Fibroblast of villous mesenchyme (primary cell): ENCODE measurements at regions not wholly inside any gene's neighbourhood (a gene's known extent, or its start where the extent isn't known, plus 50 kb on each side); places are given as distances from the start of the nearest gene placed in this dataset.

ENCODE experiments used
- DNase-seq: peaks from one replicate; pipeline ENCODE4 v3.0.0-alpha.2; 2010; ENCODE audit warnings: low read depth
- H3K4me3 ChIP-seq: 2 replicates; pipeline ENCODE4 v1.5.1; 2011; ENCODE audit warnings: low read depth, mild to moderate bottlenecking, low read length
- CTCF ChIP-seq: IDR thresholded peaks from 2 replicates; pipeline ENCODE4 v1.5.1; 2012; ENCODE audit warnings: low read depth, mild to moderate bottlenecking, low read length; ENCODE audit not compliant: insufficient read depth

GRCh38 chr1:61568460-61569302, 156.3 kb downstream of the TM2D1 start:
- no peak overlapping the region for H3K4me3 ChIP-seq
- no peak for DNase-seq
- no peak for TF ChIP-seq CTCF

DNA sequence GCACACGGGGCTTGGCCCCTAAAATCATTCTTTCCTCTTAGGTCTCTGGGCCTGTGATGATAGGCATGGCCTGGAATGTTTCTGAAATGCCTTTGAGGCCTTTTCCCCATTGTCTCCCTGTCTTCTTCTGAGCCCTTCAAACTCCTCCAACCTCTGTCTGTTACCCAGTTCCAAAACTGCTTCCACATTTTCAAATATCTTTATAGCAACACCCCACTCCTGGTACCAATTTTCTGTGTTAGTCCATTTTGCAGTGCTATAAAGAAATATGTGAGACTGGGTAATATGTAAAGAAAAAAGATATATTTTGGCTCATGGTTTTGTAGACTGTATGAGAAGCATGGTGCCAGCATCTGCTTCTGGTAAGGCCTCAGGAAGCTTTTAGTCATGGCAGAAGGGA, 158.8 kb downstream of the TM2D1 start:
- no peak for DNase-seq
- TF ChIP-seq CTCF: no peak
- H3K4me3 ChIP-seq: no peak overlapping the region

GRCh38 chr1:61563611-61564010, 161.3 kb downstream of the TM2D1 start:
- DNase-seq: no peak
- no peak overlapping the region for H3K4me3 ChIP-seq
- TF ChIP-seq CTCF: no peak

DNA sequence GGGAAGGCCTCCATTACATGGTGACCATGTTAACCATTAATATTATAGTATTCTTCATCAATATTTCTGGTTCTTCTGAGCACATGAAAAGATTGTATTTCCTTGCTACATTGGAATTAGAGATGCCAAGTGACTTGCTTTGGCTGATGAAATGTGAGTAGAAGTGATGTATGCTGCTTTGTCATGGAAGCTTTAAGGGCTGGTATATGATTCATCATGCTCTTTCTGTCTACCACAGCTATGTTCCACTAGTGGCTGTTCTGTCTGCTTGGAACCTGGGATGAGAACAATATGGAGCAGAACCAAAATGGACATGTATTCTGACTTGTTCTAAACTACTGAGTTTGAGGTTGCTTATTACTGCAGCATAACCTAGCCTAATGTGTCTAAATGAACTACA, 163.3 kb downstream of the TM2D1 start:
- H3K4me3 ChIP-seq: no peak overlapping the region
- TF ChIP-seq CTCF: no peak
- no peak for DNase-seq

DNA sequence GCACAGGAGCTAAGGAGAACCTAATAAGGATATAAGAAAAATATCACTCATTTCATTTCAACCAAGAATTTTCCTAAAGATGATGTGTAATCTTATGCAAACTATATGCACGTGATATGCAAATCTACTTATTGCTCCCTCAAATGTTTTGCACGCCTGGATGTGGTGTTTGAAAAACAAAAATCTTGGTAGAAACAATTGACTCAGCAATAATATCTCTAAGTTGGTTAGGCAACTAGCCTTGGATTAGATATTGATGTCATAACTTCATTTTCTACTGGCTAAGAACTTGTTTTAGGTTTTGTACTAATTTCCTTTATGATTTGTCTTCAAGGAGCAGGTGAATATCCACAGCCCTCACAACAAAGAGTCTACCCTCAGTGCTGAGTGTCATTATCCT, 164.6 kb downstream of the TM2D1 start:
- no peak for DNase-seq
- TF ChIP-seq CTCF: no peak
- H3K4me3 ChIP-seq: no peak overlapping the region

- TF ChIP-seq CTCF: no peak
- H3K4me3 ChIP-seq: no peak overlapping the region
- no peak for DNase-seq
Observed at GRCh38 chr1:61556631-61557030, 168.3 kb downstream of the TM2D1 start.

DNA sequence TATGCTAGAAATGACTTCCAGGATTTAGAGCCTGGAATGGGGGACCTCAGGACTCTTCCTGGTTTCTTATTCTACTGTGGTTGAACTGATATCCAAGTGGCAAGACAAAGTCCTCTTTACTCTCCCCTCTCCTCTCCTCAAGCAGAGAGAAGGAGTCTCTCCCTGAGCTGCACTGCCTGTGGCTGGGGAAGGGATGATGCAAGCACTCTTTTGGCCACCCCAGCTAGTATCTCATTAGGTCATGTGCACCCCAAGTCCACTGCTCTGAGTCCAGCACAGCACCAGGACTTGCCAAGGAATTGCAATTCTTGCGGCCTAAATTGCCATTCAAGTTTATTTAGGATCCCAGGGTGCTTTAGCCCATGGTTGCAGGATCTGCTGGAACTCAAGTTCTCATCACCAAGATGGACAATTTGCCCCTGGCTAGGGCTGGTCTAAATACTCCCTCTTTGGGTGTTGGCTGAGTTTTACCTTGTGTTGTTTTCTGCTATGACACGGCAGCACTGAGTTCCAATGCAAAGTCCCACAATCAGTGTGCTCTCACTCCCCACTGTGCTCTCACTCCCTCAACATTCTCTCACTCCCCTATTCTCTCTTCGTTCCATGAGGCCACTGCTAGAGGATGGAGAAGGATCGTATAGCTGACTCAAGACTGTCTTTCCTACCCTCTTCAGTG, 172.2 kb downstream of the TM2D1 start:
- H3K4me3 ChIP-seq: no peak overlapping the region
- no peak for DNase-seq
- TF ChIP-seq CTCF: no peak
